ENCODE measurements at regions not wholly inside any gene's neighbourhood (a gene's known extent, or its start where the extent isn't known, plus 50 kb on each side); places are given as distances from the start of the nearest gene placed in this dataset.
"Not testable (repeated sequence)": the region's sequence is repeated elsewhere in the genome, so short reads cannot be mapped to it uniquely, and the experiment has no call there.

DNA sequence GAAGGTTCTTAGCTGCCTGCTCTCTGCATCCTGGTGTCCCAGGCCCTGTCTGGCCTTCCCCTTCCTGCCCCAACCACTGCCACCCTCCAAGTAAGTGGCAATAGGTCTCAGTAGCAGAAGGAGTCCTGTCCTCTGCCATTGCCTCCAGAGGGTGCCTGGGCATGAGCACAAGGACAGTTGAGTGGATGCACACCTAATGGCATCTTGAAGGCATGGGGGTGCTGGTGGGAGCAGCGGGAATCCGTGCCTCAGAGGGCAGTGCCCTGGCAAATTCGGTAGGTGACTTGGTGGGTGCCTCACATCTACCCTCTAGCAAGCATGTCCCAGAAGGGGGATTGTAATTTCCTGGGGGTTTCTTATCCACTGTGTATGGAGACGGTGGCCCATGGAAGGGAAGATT lies 182.8 kb upstream of the POMZP3 start:
- TF ChIP-seq POLR2A, CTCF (IDR thresholded peaks at IDR 0.05): not testable (repeated sequence)

All from right lobe of liver (tissue), 4 donors.